GM12801 (cell line): ENCODE measurements at regions not wholly inside any gene's neighbourhood (a gene's known extent, or its start where the extent isn't known, plus 50 kb on each side); places are given as distances from the start of the nearest gene placed in this dataset.

ENCODE experiments used
- TF ChIP-seq, protein P1 (sequence below): IDR thresholded peaks from one replicate; pipeline ENCODE4 v1.5.1; 2011; ENCODE audit warnings: control low read depth; ENCODE audit not compliant: insufficient read length; ENCODE audit errors: extremely low read depth

- TF ChIP-seq, protein P1, sequence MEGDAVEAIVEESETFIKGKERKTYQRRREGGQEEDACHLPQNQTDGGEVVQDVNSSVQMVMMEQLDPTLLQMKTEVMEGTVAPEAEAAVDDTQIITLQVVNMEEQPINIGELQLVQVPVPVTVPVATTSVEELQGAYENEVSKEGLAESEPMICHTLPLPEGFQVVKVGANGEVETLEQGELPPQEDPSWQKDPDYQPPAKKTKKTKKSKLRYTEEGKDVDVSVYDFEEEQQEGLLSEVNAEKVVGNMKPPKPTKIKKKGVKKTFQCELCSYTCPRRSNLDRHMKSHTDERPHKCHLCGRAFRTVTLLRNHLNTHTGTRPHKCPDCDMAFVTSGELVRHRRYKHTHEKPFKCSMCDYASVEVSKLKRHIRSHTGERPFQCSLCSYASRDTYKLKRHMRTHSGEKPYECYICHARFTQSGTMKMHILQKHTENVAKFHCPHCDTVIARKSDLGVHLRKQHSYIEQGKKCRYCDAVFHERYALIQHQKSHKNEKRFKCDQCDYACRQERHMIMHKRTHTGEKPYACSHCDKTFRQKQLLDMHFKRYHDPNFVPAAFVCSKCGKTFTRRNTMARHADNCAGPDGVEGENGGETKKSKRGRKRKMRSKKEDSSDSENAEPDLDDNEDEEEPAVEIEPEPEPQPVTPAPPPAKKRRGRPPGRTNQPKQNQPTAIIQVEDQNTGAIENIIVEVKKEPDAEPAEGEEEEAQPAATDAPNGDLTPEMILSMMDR: no peak
Observed at GRCh38 chr1:56285554-56286402, 293.6 kb downstream of the PLPP3 start.

GRCh38 chr1:56284928-56285327 is 294.4 kb downstream of the PLPP3 start:
- TF ChIP-seq, protein P1: no peak

DNA sequence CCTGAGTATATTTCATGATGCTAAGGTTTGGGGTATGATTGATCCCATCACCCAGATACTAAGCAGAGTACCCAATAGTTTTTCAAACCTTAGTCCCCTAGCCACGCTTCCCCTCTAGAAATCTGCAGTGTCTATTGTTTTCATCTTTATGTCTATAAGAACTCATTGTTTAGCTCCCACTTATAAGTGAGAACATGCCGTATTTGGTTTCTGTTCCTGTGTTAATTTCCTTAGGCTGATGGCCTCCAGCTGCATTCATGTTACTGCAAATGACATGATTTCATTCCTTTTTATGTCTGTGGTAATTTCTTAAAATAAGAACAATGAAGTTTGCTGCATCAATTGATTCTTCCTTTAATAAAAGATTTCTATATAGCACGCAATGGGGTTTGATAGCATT is 301.3 kb downstream of the PLPP3 start:
- TF ChIP-seq, protein P1: no peak

DNA sequence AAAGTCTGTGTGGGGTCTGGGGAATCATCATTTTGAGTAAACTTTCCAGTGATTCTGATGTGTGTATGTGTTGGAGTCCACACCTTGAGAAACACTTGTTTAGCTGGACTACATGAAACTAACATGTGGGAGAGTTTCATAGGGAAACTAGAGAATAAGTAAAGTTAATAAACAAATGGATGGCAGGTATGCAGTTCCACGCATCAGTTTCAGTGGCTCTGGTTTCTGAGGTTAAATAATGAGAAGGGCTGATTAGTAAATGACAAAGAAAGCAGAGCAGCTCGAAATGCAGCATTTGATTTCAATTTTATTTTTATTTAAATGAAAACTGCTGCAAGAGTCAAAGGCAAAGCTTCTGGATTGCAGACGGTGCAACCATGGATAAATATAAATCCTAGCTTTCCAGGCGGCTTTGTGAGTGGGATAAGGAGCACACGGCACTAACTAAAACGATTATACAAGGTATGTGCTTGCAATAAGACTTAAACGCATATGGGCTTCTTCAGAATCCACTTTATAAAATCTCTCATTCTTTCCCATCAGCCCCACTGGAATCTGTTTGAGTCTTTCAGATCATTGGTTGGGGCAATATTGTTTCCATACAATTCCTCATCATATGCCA is 310.7 kb downstream of the PLPP3 start:
- TF ChIP-seq, protein P1: no peak

GRCh38 chr1:56267611-56268010 is 311.8 kb downstream of the PLPP3 start:
- TF ChIP-seq, protein P1: no peak

DNA sequence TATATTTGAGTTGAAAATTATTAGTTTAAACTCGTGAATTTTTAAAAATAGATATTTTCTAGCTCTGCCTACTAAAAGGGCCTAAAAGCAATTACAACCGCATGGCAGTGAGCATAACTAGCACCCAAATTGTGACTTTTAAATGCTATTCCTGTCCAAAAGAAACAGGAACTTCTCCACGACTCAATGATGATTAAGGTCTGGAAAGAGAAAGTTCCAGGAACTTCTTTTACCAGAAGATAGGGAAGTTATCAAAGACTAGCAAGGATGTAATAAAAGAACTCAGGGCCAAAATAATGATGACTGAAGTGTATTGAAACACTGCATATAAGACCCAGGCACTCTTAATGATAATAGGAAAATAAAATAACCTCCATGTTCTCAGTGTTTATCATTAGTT is 313.0 kb downstream of the PLPP3 start:
- TF ChIP-seq, protein P1: no peak

DNA sequence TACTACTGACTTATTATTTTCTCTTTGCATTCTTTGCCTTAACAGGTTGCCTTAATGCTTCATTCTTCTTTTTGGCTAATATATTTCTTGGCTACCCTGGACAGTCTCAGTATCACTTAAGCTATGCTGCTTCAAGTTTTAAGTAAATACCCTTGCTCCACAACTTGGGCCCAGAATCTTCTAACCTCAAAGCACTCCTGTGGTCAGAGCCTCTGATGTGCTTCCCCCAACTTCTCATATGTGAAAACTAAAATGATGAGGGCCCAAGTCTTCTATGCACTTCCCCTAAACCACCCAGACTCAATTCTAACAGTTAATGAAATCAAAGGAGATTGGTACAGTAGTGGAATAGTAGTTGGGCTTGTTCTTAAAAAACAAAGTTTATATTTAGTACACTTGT is 314.1 kb downstream of the PLPP3 start:
- TF ChIP-seq, protein P1: no peak
